Stimulated activated CD8-positive, alpha-beta memory T cell treated with anti-CD3 and anti-CD28 coated beads, Interleukin-2, amount 100 ng/mL, for 48 hours (primary cell): ENCODE measurements at regions not wholly inside any gene's neighbourhood (a gene's known extent, or its start where the extent isn't known, plus 50 kb on each side); places are given as distances from the start of the nearest gene placed in this dataset.

Experiments used
- DNase-seq, 2 donors: peaks; one replicate each; pipeline ENCODE4 v3.0.0-alpha.2; 2020; ENCODE audit warnings: low read depth in 2 of 2

DNA sequence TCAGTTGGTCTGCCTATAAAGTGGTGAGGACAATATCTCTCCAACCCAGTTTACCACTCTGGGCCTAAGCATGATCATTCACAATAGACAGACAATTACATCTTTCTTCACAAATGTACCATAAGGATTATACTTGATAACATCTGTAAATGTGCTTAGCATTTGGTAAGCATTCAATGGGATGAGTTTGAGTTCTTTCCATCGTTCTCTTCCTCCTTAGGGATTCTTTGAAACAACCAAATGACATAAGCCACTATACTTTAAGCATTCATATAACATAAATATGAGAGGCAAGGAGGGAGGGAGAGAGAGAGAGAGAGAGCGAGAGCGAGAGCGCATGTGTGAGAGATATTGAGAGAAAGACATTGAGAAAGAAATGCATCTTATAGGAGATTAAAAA is 303.3 kb upstream of the CBLB start:
- no peak for DNase-seq

DNA sequence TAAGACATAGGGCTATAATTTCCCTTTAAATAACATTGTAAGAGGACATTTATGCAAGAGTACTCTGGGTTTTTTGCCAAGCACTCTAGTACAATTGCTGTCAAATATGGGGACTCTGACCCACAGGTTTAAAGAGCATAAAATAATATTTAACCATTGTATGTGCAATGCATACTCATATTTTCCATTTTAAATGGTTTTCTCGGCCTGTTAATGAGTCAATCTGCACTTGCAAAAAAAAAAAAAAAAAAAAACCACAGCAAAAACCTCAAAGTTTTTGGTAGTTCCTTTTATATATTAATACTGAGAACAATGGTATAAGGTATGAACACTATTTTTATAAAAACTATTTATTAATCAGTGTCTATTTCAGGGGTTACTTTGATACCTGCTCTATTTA is 304.0 kb upstream of the CBLB start:
- no peak for DNase-seq

DNA sequence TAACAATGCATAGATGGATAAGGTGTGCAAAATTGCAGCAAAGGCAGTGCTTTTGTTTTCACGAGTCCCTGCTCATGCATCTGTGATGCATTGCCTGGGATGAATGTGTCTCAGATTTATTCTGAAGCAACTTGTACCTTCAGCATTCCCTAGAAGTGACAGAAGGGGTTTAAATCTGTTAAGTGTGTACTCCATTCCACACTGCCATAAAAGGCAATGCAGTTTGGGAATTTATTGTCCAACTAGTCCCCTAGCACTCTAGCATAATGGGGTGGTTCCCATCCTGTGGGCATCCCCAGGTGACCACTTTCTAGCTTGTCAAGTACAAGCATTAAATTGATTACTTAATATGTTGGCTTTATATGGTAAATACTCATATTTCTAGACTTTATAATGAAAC is 306.5 kb upstream of the CBLB start:
- DNase-seq, result no peak

DNA sequence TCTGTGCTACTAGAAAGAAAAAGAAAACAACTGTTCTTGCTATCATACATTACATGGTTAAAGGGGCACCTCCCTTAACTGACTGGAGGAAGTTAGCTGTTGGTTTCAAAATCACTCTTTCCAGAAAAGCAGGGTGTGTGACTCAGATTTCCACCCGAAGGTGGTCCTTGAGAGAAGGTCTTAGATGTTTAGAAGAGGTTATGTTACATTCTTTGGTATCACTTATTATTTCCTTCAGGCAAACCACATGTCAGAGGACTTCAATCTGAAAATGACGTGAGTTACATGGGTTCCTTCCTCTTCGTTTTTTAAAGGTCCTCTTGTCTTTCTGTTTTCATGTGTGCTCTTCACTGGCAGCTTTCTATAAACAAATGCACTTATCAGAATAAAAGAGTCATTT is 307.9 kb upstream of the CBLB start:
- peak in 1 of 2 donors; percentile 20 for DNase-seq

DNA sequence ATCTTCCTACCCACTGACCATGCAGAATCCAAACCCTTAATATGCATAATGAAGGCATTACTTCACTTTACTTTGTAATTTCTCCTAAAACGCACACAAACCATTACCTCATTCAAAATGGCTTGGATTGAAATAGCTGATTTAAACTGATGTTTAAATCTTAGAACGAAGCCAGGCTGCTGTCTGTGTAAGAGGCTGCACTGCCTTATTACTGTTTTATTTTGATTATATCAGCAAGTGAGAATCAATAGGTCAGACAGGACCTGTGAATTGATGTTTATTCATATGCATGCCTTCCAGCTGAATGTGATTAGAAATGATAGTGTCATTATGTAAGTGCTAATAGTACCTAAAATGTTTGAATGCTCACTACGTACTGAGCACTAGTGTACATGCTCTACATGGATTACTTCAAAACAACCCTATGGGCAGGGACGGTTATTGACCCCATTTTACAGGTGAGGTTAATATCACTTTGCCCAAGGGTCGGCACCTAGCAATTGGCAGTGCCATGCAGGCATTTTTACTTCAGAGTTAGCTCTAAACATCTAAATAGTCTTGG is 314.2 kb upstream of the CBLB start:
- no peak for DNase-seq

DNA sequence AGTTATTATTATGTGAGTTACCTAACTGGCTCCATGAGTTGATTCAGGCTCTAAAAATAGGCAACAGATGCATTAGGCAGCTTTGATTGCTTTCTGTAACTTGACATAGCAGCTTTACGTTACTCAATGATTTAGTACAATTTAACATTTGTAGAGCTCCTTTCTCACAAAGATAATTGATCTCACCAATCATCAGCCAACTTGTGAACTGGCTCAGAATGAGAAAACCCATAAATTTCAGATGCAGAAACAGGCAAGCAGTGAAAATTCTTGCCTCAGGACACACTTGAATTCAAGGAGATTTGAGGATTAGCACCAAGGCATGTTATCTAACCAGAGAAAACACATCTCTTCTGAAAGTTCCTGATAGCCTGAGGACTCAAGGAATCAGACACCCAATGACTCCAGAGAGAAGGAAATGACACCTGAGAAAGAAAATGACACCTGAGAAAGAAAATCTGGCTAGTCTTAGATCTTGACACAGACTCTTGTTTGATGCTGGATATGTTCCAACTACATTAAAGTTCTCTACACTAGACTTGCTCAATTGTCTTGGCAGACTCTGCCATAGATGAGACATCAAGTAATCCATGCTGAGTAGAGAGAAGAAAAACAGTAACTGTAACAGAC is 315.1 kb upstream of the CBLB start:
- DNase-seq, result no peak

DNA sequence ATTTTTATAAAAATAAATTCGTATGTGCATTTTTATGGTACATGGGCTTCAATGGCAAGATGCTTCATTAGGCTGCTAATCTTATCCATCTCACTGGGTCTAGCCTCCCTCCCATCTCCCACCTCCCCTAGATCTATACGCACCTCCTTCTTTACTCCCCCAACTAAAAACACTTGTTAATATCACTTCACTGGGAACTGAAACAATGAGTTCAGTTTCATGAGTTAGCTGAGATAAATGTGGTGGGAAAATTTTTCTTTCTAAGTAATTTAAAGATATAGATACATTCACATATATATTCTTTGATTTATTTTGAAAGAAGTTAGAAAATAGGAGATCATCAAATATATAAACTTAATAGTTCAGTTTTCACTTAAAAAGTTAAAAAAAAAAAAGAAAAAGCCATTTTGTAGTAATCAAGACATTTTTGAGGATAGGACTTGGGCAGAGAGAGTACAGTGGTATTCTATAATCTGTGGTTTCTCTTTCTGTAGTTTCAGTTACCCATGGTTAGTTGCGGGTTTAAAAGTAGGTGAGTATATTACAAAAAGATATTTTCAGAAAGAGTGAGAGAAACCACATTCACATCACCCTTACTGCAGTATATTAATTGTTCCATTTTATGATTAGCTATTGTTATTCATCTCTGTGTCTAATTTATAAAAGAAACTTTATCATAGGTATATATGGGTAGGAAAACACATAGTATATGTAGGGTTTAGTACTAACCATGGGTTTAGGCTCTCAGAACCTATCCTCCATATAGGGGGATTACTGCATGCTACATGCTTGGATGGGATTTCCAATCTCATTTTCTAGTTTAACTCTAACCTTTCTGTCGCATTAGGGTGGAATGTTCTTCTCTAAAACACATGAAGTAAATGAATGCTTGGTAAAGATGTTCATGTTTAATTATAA is 316.0 kb upstream of the CBLB start:
- DNase-seq, result no peak

DNA sequence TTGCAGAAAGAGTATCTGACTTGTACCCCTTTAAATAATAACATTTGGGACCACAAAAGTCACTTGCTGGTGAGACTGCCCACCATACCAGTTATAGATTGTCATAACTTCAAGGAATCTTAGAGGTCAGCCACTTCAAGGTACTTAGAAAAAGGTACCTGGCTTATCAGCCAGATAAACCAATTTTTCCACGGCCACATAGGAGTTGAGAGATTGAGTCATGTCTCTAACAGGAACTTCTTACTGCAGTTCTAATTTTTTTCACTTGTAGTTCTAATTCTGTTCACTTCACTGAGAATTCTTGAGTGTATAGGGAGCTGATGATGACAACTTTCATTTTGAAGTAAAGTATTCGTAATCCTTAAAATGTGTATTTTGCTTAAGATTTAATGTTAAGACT is 317.1 kb upstream of the CBLB start:
- no peak for DNase-seq

DNA sequence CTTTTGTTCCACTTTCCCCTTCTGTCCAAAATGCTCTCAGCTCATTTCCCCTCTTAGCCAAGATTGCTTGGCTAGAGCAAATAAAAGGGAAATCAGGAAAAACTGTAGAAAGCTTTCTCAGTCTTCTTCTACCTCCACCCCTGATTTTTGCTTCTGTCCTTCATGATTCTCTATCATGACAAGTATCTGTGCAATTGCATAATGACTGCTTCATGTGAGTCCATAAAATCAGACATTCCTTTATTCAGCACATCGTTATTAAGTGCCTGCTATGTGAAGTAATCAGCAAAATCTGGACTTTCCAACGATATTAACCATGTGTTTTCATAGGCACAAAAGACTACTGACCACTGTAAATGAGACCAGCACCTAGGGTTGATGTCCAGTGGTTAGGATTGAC is 321.5 kb upstream of the CBLB start:
- DNase-seq, result no peak

DNA sequence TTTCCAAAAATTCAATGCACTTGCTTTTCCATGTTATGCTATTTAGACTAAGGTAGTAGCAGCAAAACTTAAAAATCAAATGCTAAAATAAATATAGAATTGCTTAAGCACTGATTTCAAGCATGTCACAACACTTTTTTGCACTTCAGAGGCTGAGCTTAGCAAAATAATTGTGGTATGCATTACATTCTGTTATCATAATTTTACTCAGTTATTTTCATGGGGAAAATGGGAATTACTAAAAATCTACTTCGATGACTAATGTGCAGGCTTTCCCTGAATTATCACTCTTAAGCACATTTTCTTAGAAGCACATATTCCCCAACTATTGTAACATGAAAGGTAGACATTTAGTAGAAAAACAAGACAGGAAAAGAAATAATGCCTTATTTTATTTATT is 322.4 kb upstream of the CBLB start:
- no peak for DNase-seq

DNA sequence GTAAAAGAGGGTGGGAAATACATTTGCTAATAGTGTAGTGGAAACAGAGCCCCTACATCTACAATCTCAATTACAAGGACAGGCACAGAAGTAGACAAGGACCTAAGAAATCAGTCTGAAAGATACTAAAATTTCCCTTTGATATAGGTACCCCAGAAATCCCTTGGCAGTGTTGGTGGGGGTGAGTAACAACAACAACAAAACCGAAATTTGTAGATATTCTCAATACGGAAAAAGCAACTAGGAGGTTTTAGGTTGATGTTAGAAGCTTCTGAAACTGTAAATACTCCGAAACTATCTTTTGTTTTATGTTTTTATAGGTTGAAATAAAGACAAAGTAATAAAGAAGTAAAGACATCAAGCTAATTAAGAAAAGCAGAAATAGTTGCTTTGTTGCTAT is 323.1 kb upstream of the CBLB start:
- DNase-seq, result no peak

DNA sequence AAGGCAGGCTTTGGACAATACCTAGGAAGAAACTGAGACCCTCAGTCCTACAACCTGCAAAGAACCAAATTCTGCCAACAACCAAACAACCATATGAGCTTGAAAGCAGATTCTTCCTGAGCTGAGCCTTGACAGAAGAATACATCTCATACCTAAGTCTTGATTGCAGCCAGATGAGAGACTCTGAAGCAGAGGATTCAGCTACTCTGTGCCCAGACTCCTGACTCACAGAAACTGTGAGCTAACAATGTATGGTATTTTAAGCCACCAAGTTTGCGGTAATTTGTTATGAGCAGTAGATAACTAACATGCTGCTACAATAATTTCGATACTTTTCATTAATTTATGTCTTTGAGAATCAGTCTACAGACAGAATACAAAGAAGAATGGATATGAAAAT is 325.1 kb upstream of the CBLB start:
- DNase-seq, result no peak

DNA sequence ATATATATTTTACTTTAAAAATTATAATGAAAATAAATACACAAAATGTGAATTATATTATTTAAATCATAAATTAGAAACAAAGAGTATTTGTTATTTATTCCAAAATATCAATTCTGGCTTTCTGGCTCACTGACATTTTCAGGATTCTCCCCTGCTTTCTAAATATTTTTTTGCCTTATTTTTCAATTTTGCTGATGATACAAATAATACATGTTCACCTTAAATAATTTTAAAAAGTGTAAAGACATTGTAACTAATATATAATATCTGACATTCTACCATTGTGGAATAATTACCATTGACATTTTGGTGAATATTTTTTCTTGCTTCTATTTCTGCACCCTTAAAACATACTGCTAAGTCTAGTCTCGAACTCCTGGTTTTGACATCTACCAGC is 325.9 kb upstream of the CBLB start:
- DNase-seq, result no peak

DNA sequence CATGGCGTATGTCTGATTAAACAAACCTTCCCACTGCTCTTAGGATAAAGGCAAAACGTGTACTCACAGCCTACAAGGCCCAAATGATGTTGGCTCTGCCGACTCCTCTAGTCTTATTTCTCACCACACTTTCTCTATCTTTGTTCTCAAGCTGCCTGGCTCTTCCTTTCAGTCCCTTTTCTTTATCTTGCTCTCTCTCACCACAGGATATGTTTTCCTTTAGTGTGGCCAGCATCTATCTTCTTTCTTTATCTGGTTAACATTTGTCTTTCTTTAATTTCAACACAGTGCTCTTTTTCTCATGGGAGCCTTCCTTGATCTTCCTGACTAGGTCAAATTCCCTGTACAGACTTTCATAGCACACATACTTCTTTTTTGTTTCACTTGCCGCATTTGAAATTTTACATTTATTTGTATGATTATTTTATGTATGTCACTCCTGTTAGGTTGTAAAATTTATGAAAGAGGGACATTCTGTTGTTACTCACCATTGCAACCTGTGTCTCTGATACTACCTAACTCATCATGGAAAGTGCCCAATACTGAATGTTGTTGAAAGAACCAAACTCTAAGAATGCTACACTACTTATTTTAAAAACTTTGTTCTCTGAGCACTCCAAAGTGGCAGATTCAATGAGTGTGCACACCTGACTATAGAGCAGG is 328.9 kb upstream of the CBLB start:
- DNase-seq, result no peak

DNA sequence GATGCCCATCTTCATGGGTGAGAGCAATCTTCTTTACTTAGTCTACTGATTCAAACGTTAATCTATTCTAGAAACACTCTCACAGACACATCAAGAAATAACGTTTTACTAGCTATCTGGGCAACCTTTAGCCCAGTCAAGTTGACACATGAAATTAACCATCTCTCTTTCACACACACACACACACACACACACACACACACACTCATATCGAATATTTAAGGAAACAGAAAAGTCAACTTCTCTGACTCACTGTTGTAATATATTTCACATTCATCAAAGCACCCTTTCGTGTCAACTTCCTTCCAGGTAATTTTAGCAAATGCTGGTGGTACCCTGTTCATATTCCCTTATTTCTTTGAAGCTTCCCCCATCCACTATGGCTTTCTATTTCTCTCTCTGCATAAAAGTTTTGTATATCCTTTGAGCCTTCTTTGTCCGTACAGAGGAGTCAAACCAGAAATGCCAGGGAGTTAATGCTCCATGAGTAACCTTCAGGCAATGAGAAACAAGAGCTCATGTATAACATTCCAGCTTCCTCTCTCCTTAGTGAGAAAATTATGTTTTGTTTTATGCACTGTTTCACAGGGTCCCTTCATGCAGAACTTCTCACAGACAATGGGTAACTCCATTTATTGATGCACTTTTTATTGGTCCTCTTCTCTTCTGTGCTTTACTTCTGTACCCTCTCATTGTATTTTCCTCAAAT is 335.5 kb upstream of the CBLB start:
- no peak for DNase-seq

DNA sequence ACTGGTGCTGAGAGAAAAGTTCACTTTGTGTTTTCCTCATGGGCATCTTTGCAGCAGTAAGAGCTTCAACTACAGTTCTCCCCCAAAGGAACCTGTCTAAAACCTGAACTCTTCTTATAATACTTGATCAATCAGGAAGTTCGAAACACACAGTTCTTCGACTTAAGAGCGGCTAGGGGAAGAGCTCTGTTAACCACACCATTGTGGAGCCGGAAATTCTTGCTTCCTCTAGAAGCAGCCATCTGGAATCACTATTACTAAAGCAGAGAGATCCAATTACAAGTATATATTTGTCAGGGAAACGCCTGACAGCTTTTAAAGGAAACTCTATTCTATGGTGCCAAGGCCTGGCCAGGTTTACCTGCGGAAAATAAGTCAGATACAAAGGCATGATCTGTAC is 337.3 kb upstream of the CBLB start:
- no peak for DNase-seq

DNA sequence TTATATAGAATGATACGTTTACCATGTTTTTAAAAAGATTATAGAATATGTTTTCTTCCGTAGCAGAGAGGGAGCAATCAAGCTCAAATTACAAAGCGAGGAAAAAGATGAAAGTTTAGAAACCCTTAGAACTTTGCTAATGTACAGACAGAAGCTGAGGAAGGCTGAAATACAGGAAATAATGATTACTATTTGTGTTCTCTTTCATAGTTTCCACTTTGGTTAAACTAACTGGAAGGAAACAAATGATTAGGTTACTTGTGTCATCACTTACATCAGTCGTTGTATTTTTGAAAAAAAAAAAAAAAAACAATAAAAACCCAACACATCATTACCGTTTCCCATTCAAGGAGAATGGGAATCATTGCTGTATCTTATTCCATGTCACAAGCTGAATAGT is 337.8 kb upstream of the CBLB start:
- no peak for DNase-seq

DNA sequence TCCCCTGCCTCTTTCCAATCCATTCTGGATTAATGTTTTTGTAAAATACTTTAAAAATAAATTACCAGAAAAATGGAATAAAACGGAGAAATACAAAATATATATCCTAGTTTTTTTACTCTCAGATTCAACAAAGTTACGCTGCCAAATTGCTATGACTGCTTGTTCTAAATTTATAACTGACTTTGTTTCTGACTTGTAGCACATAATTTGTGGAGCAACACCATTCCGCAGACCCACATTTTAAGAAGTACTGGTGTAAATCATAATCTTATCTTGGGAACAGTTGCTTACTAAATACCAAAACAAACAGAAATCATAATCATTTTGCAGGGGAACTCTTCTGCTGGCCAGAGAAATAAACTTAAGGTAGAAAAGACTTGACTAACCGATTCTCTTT is 339.4 kb upstream of the CBLB start:
- DNase-seq, result no peak

DNA sequence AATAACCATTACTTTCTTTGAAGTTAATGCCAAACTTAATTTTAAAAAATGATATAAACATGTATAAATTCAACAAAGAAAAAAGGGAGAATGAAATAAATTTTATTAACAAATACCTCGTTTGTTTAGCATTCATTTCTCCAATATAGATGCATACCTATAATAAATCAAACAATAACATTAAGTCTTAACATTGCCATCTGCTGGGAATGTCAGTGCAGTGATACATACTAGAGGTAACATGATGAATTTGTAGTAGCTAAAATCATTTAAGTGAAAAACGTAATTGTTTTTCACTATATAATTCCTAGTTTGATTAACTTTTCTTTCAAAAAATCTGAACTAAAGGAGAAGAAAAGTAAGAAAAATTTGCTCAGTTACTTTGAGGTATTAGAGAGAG is 340.2 kb upstream of the CBLB start:
- no peak for DNase-seq

DNA sequence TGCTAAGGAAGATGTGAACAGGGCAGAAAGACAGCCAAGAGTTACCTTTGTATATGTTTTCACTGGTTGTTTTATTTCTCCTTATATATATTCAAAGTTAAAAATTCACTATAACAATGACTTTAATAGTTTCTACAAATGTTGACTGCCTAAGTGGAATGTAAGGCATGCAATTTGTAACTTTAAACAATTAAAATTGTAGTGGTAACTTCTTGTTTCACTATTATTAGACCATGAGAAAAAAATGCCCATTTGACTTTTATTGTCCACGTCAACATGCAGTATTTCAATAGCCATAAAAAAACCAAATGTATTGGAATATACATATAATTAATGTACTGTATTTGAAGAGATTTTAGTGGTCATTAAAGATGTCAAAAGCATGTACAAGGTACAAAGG is 340.7 kb upstream of the CBLB start:
- DNase-seq, result no peak

DNA sequence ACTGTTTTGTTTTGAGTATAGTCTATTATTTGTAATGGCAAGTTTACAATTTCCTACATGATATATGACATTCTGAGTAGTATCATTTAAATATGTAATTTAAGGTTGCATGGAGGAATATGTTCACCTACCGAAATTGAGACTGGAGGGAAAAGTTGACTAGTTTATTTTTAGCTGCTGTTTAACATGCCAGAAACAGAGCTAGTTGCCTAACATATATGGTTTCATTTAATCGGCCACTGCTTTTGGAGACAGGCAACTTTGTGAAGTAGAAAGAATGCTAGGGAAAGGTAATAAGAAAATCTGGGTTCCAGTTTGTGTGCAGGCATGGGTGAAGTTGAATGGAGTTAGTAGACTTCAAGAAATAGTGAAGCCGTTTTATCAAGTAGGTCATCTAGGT is 342.1 kb upstream of the CBLB start:
- no peak for DNase-seq

DNA sequence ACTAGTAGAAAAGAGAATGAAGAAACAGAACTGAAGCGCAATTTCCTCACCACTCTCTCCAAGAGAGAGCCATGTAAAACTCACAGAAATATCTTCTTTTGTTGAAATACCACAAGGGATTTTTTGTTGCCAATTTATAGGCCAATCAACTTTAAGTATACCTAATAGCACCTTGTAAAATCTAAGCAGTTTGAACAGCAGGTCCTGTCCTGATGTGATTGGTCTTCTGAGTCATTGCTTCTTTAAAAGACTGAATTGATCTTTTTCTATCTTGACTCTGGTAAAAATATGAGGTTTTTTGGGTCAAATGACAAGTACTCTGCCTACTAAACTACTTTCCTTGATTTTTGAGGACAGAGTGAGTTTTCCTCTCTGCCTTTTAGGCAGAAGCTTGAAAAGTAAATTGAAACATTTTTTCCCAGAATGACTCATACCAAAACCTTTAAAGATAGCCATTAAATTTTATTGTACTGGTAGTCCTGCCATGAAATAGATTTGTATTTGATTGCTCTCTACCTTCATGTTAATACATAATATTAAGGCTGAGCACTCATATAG is 343.9 kb upstream of the CBLB start:
- DNase-seq, result no peak
